ENCODE measurements at regions not wholly inside any gene's neighbourhood (a gene's known extent, or its start where the extent isn't known, plus 50 kb on each side); places are given as distances from the start of the nearest gene placed in this dataset.

DNA sequence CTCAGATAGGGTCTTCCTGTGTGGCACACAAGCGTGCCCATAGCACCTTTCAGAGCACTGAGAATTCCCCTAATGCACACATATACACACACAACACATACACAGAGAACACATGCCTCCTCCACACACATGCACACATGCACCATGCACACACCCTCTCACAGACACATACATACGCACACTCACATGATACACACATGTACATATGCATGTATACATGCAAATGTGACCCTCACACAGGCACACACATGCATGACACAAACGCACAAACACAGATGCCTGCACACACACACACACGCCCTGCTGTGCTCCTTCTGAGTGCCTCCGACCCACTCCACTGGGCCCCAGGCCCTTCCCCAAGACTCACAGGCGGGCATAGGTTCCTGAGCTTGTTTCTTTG is 251.0 kb downstream of the PTPRU start:
- no TSS peak for BruUV-seq (replicated peaks)
- in situ Hi-C loops (cut with HindIII; ENCODE audit: extremely low pct_ligation_motif_present, low pct_unique_long_range_greater_than_20kb): no loop called here
- no peak overlapping the region for H2AFZ ChIP-seq (ENCODE audit: low read length)
- ChIA-PET CTCF (ENCODE audit: low intra/inter-chr PET ratio, low total read pairs) (no interaction called here), POLR2A (no interaction called here)
- H3K36me3 ChIP-seq (replicated peaks in 1 of 2; ENCODE audit: control insufficient read depth in 1 of 2, insufficient read depth in 2 of 2, low read length in 2 of 2): no peaks in the 10 kb centered on the region
- no peak overlapping the region for H3K9ac ChIP-seq (ENCODE audit: insufficient read depth, low read depth, low read length)
- no peak overlapping the region for H3K27ac ChIP-seq (ENCODE audit: extremely low read length, insufficient read depth, low read length)
- H3K4me2 ChIP-seq (ENCODE audit: low read depth, low read length): no peak overlapping the region
- H3K9me3 ChIP-seq (ENCODE audit: low read length): no peaks in the 10 kb centered on the region
- no peaks in the 10 kb centered on the region; a peak in 2 of 5 replicates for H3K27me3 ChIP-seq (ENCODE audit: control insufficient read depth in 1 of 2, insufficient read depth in 2 of 2, low read length in 2 of 2)
- intact Hi-C loops (cut with micrococcal nuclease; ENCODE audit: unreplicated experiment): no loop called here
- no peaks in the 10 kb centered on the region for H4K20me1 ChIP-seq (ENCODE audit: insufficient read depth, low read length)
- no peak overlapping the region for H3K4me3 ChIP-seq (replicated peaks in 1 of 3; ENCODE audit: insufficient read depth in 1 of 3, low read depth in 2 of 3, low read length in 3 of 3)
- 0 out of 2 replicates have a peak, but pooled peaks cover 7% of the 10 kb centered on the region for H3K4me1 ChIP-seq (ENCODE audit: insufficient read depth, low read length)
- DNase-seq (ENCODE audit: low spot score) (no peak), FAIRE-seq (no peak), ATAC-seq (no peak)
- 48% methylated on average over 6 of the region's 6 CpGs for WGBS (ENCODE audit: low lambda C conversion rate)
- TF ChIP-seq ZFP37 (CRISPR knock-in tag; IDR thresholded peaks at IDR 0.05; ENCODE audit: borderline replicate concordance) (no peak), HOXA9 (CRISPR knock-in tag; IDR thresholded peaks at IDR 0.05; ENCODE audit: borderline replicate concordance) (no peak)
- TF ChIP-seq, protein P1, sequence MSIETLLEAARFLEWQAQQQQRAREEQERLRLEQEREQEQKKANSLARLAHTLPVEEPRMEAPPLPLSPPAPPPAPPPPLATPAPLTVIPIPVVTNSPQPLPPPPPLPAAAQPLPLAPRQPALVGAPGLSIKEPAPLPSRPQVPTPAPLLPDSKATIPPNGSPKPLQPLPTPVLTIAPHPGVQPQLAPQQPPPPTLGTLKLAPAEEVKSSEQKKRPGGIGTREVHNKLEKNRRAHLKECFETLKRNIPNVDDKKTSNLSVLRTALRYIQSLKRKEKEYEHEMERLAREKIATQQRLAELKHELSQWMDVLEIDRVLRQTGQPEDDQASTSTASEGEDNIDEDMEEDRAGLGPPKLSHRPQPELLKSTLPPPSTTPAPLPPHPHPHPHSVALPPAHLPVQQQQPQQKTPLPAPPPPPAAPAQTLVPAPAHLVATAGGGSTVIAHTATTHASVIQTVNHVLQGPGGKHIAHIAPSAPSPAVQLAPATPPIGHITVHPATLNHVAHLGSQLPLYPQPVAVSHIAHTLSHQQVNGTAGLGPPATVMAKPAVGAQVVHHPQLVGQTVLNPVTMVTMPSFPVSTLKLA (IDR thresholded peaks at IDR 0.05): peak; percentile 53; the same call in 1 of the 2 replicates
- H3K79me2 ChIP-seq (ENCODE audit: insufficient read depth, low read length): no peaks in the 10 kb centered on the region

DNA sequence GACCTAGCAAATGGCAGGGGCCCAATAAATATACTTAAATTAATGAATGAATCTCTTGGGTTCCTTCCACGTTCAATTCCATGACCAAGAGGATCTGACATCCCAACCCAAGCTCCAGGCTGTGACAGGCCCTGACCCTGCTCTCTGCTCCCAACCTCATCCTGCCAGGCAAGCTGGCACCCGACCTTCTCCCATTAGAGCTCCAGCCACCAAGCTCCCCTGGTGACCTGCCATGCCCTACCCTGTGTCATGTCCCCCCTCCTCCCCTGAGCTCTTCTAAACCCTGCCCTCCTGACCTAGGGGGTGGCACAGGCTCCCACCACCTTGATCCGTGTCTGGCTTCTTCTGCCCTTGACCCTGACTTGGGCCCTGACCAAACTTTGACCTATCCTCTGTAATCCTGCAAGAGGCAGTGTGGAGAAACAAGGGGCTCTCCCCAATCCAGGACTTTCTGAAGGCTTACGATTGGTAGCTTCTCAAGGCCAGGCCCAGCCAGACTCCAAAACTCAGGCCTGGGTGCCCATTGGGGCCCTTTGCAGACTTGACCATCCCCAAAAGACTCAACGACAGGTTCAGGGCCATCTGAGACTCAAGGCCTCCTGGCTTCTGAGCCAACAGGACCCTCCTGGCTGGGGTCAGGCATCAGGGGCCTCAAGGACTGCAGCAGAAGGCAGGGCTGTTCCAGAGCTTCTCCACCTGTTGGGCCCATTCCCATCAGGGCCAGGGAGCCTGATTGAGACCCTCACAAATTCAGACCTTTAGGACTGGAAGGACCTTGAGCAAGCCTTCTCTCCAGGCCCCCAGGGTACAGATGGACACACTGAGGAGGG is 249.0 kb downstream of the PTPRU start:
- 8% methylated on average over 4 of the region's 5 CpGs for WGBS (ENCODE audit: low lambda C conversion rate)
- CTCF ChIA-PET (ENCODE audit: low intra/inter-chr PET ratio, low total read pairs): no interaction called here
- Histone ChIP-seq H3K4me1 (ENCODE audit: insufficient read depth, low read length) (0 out of 2 replicates have a peak, but pooled peaks cover 5% of the 10 kb centered on the region), H3K79me2 (ENCODE audit: insufficient read depth, low read length) (no peaks in the 10 kb centered on the region), H2AFZ (ENCODE audit: low read length) (no peak overlapping the region), H3K4me3 (replicated peaks in 1 of 3; ENCODE audit: insufficient read depth in 1 of 3, low read depth in 2 of 3, low read length in 3 of 3) (no peak overlapping the region), H3K4me2 (ENCODE audit: low read depth, low read length) (no peak overlapping the region), H3K27me3 (ENCODE audit: control insufficient read depth in 1 of 2, insufficient read depth in 2 of 2, low read length in 2 of 2) (no peaks in the 10 kb centered on the region; a peak in 2 of 5 replicates), H3K36me3 (replicated peaks in 1 of 2; ENCODE audit: control insufficient read depth in 1 of 2, insufficient read depth in 2 of 2, low read length in 2 of 2) (no peaks in the 10 kb centered on the region), H3K9me3 (ENCODE audit: low read length) (no peaks in the 10 kb centered on the region), H3K9ac (ENCODE audit: insufficient read depth, low read depth, low read length) (no peak overlapping the region), H3K27ac (ENCODE audit: extremely low read length, insufficient read depth, low read length) (no peak overlapping the region), H4K20me1 (ENCODE audit: insufficient read depth, low read length) (no peaks in the 10 kb centered on the region)
- in situ Hi-C loops (cut with HindIII; ENCODE audit: extremely low pct_ligation_motif_present, low pct_unique_long_range_greater_than_20kb) (no loop called here), intact Hi-C loops (cut with micrococcal nuclease; ENCODE audit: unreplicated experiment) (no loop called here)
- POLR2A ChIA-PET: no interaction called here
- ATAC-seq (no peak), FAIRE-seq (no peak), DNase-seq (ENCODE audit: low spot score) (no peak)
- no peak for TF ChIP-seq KAT2B (IDR thresholded peaks at IDR 0.05; ENCODE audit: borderline replicate concordance, low read depth, low read length)
- TF ChIP-seq, protein P2, sequence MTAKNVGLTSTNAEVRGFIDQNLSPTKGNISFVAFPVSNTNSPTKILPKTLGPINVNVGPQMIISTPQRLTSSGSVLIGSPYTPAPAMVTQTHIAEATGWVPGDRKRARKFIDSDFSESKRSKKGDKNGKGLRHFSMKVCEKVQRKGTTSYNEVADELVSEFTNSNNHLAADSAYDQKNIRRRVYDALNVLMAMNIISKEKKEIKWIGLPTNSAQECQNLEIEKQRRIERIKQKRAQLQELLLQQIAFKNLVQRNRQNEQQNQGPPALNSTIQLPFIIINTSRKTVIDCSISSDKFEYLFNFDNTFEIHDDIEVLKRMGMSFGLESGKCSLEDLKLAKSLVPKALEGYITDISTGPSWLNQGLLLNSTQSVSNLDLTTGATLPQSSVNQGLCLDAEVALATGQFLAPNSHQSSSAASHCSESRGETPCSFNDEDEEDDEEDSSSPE (CRISPR knock-in tag; IDR thresholded peaks at IDR 0.05): no peak
- TF ChIP-seq TAF1 (CRISPR knock-in tag; IDR thresholded peaks at IDR 0.05): no peak
- no peak for TF ChIP-seq NFE2 (CRISPR knock-in tag; IDR thresholded peaks at IDR 0.05)
- TF ChIP-seq, protein P3, sequence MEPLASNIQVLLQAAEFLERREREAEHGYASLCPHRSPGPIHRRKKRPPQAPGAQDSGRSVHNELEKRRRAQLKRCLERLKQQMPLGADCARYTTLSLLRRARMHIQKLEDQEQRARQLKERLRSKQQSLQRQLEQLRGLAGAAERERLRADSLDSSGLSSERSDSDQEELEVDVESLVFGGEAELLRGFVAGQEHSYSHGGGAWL (CRISPR knock-in tag; IDR thresholded peaks at IDR 0.05): no peak
- TF ChIP-seq, protein P4, sequence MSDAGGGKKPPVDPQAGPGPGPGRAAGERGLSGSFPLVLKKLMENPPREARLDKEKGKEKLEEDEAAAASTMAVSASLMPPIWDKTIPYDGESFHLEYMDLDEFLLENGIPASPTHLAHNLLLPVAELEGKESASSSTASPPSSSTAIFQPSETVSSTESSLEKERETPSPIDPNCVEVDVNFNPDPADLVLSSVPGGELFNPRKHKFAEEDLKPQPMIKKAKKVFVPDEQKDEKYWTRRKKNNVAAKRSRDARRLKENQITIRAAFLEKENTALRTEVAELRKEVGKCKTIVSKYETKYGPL (CRISPR knock-in tag; IDR thresholded peaks at IDR 0.05): no peak
- no peak for TF ChIP-seq ZNF552 (CRISPR knock-in tag; IDR thresholded peaks at IDR 0.05; ENCODE audit: borderline replicate concordance)
- no TSS peak for BruUV-seq (replicated peaks)
